ENCODE measurements at regions not wholly inside any gene's neighbourhood (a gene's known extent, or its start where the extent isn't known, plus 50 kb on each side); places are given as distances from the start of the nearest gene placed in this dataset.

DNA sequence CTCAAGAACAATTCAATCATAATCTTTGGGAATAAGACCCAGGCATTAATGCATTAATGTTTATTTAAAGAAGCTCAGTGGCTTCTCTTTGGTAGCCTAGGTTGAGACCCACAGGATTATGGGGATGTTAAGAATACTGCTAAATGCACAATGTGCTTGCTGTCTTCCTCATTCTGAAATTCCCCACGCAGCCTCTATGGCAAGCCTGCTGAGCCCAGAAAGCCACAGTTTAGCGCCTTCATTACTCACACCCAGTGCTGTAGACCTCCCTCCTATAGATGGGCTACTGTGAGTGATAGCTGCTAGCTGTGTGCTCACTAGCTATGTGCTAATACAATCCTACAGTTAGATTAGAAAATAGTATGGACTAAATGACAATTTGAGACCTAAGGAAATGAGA lies 90.6 kb downstream of the TNFSF13B start:
- H3K27ac ChIP-seq, result no peak overlapping the region
- H3K27me3 ChIP-seq, result no peaks in the 10 kb centered on the region
- no peaks in the 10 kb centered on the region for H3K9me3 ChIP-seq
- no peak for TF ChIP-seq EP300 (IDR thresholded peaks at IDR 0.05)
- TF ChIP-seq, protein P1, sequence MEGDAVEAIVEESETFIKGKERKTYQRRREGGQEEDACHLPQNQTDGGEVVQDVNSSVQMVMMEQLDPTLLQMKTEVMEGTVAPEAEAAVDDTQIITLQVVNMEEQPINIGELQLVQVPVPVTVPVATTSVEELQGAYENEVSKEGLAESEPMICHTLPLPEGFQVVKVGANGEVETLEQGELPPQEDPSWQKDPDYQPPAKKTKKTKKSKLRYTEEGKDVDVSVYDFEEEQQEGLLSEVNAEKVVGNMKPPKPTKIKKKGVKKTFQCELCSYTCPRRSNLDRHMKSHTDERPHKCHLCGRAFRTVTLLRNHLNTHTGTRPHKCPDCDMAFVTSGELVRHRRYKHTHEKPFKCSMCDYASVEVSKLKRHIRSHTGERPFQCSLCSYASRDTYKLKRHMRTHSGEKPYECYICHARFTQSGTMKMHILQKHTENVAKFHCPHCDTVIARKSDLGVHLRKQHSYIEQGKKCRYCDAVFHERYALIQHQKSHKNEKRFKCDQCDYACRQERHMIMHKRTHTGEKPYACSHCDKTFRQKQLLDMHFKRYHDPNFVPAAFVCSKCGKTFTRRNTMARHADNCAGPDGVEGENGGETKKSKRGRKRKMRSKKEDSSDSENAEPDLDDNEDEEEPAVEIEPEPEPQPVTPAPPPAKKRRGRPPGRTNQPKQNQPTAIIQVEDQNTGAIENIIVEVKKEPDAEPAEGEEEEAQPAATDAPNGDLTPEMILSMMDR (IDR thresholded peaks at IDR 0.05), result no peak
- no peak for TF ChIP-seq POLR2A (IDR thresholded peaks at IDR 0.05)
- TF ChIP-seq POLR2AphosphoS5 (IDR thresholded peaks at IDR 0.05), result no peak
- DNase-seq (ENCODE audit: low spot score in 2 of 2), result no peak
- H3K4me3 ChIP-seq, result no peak overlapping the region
- H3K36me3 ChIP-seq, result no peaks in the 10 kb centered on the region
- no peaks in the 10 kb centered on the region for H3K4me1 ChIP-seq
- WGBS, result 82% methylated on average over 2 of the region's 2 CpGs

DNA sequence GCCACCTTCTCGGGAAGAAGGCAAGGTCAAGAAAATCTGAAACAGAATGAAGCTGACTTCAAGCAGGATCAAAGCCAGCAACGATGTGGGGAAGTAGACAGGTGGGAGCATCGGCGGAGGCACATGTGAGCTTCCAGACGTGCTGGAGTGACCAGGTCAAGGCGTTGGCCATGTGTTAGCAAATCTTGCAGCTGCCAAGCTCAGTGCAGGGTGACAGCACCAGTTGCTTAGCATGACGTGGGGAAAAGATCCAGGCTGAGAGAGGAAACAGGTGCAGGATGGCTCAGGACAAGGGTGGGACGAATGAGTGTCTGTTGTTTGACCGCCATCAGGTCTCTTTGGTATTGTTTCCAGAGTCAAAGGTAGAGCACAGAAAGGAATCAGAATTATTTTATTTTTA lies 92.3 kb downstream of the TNFSF13B start:
- Histone ChIP-seq H3K4me1 (no peaks in the 10 kb centered on the region), H3K36me3 (no peaks in the 10 kb centered on the region), H3K9me3 (no peaks in the 10 kb centered on the region), H3K27ac (no peak overlapping the region), H3K27me3 (no peaks in the 10 kb centered on the region), H3K4me3 (no peak overlapping the region)
- no peak for DNase-seq (ENCODE audit: low spot score in 2 of 2)
- TF ChIP-seq POLR2AphosphoS5 (IDR thresholded peaks at IDR 0.05) (no peak), EP300 (IDR thresholded peaks at IDR 0.05) (no peak), POLR2A (IDR thresholded peaks at IDR 0.05) (no peak)
- TF ChIP-seq, protein P1 (IDR thresholded peaks at IDR 0.05), result no peak
- WGBS, result 69% methylated on average over 9 of the region's 9 CpGs

DNA sequence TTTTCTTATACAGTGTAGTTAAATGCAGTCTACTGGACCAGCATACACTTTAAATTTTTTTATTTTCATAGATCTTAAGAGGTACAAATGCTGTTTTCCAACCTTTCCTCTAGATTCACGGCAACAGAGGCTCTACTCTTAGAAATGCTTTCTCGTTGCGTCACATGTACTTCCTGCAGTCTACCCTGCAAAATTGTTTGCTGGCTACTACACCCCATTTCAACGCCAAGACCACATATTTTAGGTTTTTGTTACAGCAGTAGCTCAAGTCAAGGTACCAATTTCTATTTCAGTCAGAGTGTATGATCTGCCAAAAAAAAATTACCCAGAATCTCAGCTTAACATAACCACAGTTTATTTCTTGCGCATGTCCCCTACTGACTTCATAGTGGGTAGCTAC lies 94.1 kb downstream of the TNFSF13B start:
- Histone ChIP-seq H3K4me3 (no peak overlapping the region), H3K36me3 (no peaks in the 10 kb centered on the region), H3K9me3 (no peaks in the 10 kb centered on the region), H3K27ac (no peak overlapping the region), H3K4me1 (no peaks in the 10 kb centered on the region), H3K27me3 (no peaks in the 10 kb centered on the region)
- DNase-seq (ENCODE audit: low spot score in 2 of 2), result no peak
- no peak for TF ChIP-seq POLR2AphosphoS5 (IDR thresholded peaks at IDR 0.05)
- TF ChIP-seq, protein P1 (IDR thresholded peaks at IDR 0.05), result no peak
- TF ChIP-seq EP300 (IDR thresholded peaks at IDR 0.05), result no peak
- TF ChIP-seq POLR2A (IDR thresholded peaks at IDR 0.05), result no peak
- WGBS, result 78% methylated on average over 5 of the region's 5 CpGs

DNA sequence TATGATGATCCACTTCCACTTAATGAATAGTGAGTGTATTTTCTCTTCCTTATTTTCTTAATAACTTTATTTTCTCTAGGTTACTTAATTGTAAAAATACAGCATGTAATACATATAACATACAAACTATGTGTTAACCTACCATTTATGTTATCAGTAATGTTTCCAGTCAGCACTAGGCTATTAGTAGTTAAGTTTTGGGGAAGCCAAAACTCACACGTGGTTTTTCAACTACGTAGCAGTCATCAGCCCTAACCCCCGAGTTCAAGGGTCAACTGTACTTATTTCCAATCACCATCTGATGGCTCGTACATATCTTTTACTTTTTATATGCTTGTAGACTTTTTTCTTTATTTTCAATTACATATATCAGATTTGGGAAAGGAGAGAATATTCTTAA lies 95.7 kb downstream of the TNFSF13B start:
- Histone ChIP-seq H3K27me3 (no peaks in the 10 kb centered on the region), H3K4me1 (no peaks in the 10 kb centered on the region), H3K9me3 (no peaks in the 10 kb centered on the region), H3K4me3 (no peak overlapping the region), H3K27ac (no peak overlapping the region), H3K36me3 (no peaks in the 10 kb centered on the region)
- WGBS, result 55% methylated on average over 4 of the region's 4 CpGs
- no peak for DNase-seq (ENCODE audit: low spot score in 2 of 2)
- no peak for TF ChIP-seq POLR2A (IDR thresholded peaks at IDR 0.05)
- TF ChIP-seq POLR2AphosphoS5 (IDR thresholded peaks at IDR 0.05), result no peak

DNA sequence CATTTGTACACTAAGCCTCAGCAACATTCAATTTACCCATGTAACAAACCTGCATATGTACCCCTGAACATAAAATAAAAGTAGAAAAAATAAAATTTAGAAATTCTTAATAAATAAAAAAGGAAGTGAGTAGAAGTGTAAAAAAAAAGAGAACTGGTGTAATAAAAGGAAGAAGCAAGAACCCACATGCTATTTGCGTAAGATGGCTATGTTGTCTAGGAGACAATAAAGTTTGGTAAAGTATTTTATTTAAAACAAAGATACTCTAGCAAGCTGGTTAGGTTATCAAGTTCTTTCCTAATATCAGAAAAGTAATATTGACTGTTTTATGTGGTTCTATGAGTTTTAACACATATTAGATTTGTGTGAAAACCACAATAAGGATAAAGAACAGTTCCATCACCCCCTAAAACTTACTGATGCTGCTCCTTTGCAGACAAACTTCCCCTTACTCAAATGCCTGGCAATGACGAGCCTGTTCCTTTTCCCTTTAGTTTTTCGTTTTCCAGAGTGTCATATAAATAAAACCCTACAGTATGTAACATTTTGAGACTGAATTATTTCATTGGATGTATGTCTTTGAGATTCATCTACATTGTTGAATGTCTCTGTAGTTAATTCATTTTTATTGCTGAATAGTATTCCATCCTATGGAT lies 98.9 kb downstream of the TNFSF13B start:
- no peaks in the 10 kb centered on the region for H3K36me3 ChIP-seq
- no peaks in the 10 kb centered on the region for H3K4me1 ChIP-seq
- H3K27ac ChIP-seq, result no peak overlapping the region
- DNase-seq (ENCODE audit: low spot score in 2 of 2), result no peak
- 73% methylated on average over 3 of the region's 3 CpGs for WGBS
- no peaks in the 10 kb centered on the region for H3K9me3 ChIP-seq
- H3K27me3 ChIP-seq, result no peaks in the 10 kb centered on the region
- no peak for TF ChIP-seq POLR2A (IDR thresholded peaks at IDR 0.05)
- TF ChIP-seq, protein P1 (IDR thresholded peaks at IDR 0.05), result no peak
- TF ChIP-seq EP300 (IDR thresholded peaks at IDR 0.05), result no peak
- no peak for TF ChIP-seq POLR2AphosphoS5 (IDR thresholded peaks at IDR 0.05)
- H3K4me3 ChIP-seq, result no peak overlapping the region

DNA sequence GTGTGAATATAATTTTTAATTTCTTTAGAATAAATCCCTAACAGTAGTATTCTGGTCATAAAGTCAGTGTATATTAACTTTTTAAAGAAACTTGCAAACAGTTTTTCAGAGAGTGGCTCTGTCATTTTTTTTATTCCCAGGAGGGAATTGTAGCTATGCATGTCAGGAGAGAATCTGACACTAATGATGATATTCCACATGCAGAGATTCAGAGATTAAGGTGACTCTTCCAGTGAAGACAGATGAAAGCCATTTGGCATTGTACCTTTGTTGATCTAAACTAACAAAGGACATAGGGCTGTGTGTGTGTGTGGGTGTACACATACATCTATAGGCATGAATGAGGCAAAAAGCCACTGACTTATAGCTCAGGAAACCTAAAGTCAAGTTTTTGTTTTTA lies 99.9 kb downstream of the TNFSF13B start:
- no peak overlapping the region for H3K27ac ChIP-seq
- TF ChIP-seq EP300 (IDR thresholded peaks at IDR 0.05), result no peak
- no peaks in the 10 kb centered on the region for H3K36me3 ChIP-seq
- H3K4me3 ChIP-seq, result no peak overlapping the region
- no peaks in the 10 kb centered on the region for H3K4me1 ChIP-seq
- H3K9me3 ChIP-seq, result no peaks in the 10 kb centered on the region
- H3K27me3 ChIP-seq, result no peaks in the 10 kb centered on the region
- DNase-seq (ENCODE audit: low spot score in 2 of 2), result no peak
